Right lobe of liver (tissue), 4 donors: ENCODE measurements at regions not wholly inside any gene's neighbourhood (a gene's known extent, or its start where the extent isn't known, plus 50 kb on each side); places are given as distances from the start of the nearest gene placed in this dataset.

Experiments
- CTCF ChIP-seq, 4 donors: fragments of 200-600 bp in 3 of 4; fragments of 450-650 bp in 1 of 4; IDR thresholded peaks; one replicate each; pipeline versions ENCODE4 v1.5.1 to v1.8.0; 2016 to 2022; ENCODE audit warnings: antibody characterized with exemption in 4 of 4, mild to moderate bottlenecking in 2 of 4
- POLR2A ChIP-seq: fragments of 450-650 bp; IDR thresholded peaks from one replicate; pipeline ENCODE4 v1.6.1; 2017; ENCODE audit warnings: antibody characterized with exemption, mild to moderate bottlenecking
- donor health status: DM: no; HTN: no; CAD: no.
- donor health status: DM: no; HTN: no; CAD: no.
- donor health status: DM: no; HTN: yes; CAD: no.

- TF ChIP-seq CTCF (IDR thresholded peaks at IDR 0.05): no peak
- no peak for TF ChIP-seq POLR2A
Measured at GRCh38 chr13:68745502-68745901, 1362.1 kb upstream of the ATXN8OS start.
